ENCODE measurements at regions not wholly inside any gene's neighbourhood (a gene's known extent, or its start where the extent isn't known, plus 50 kb on each side); places are given as distances from the start of the nearest gene placed in this dataset.

- H2AFZ ChIP-seq (ENCODE audit: low read length), result no peak overlapping the region
Observed at GRCh38 chr1:232263452-232263851, 366.5 kb downstream of the SIPA1L2 start.

GRCh38 chr1:232262991-232263390 is 366.9 kb downstream of the SIPA1L2 start:
- no peaks in the 10 kb centered on the region for H3K9me2 ChIP-seq (replicated peaks; ENCODE audit: insufficient read depth, low read length)
- no peak overlapping the region for H3K4me3 ChIP-seq (ENCODE audit: low read length)
- no peaks in the 10 kb centered on the region for H3K27me3 ChIP-seq (ENCODE audit: low read length)
- DNase-seq, result no peak
- no peaks in the 10 kb centered on the region for H3K36me3 ChIP-seq (ENCODE audit: insufficient read depth, low read length)
- H3K9ac ChIP-seq (ENCODE audit: low read length), result no peak overlapping the region
- no peaks in the 10 kb centered on the region for H3K9me3 ChIP-seq (ENCODE audit: low read length)
- no peaks in the 10 kb centered on the region for H4K20me1 ChIP-seq (ENCODE audit: insufficient read depth, low read depth, low read length)
- H3K79me2 ChIP-seq (ENCODE audit: low read length), result no peaks in the 10 kb centered on the region
- H3K27ac ChIP-seq (ENCODE audit: low read length), result no peak overlapping the region
- H3K4me1 ChIP-seq (ENCODE audit: low read length), result no peaks in the 10 kb centered on the region
- H3K4me2 ChIP-seq (ENCODE audit: low read depth, low read length, poor library complexity, severe bottlenecking), result no peak overlapping the region
- H2AFZ ChIP-seq (ENCODE audit: low read length), result no peak overlapping the region

More at GRCh38 chr1:232263452-232263851, 366.5 kb downstream of the SIPA1L2 start:
- Histone ChIP-seq H3K9me2 (replicated peaks; ENCODE audit: insufficient read depth, low read length) (no peaks in the 10 kb centered on the region), H3K9ac (ENCODE audit: low read length) (no peak overlapping the region), H4K20me1 (ENCODE audit: insufficient read depth, low read depth, low read length) (no peaks in the 10 kb centered on the region), H3K36me3 (ENCODE audit: insufficient read depth, low read length) (no peaks in the 10 kb centered on the region), H3K4me3 (ENCODE audit: low read length) (no peak overlapping the region), H3K4me1 (ENCODE audit: low read length) (no peaks in the 10 kb centered on the region), H3K9me3 (ENCODE audit: low read length) (no peaks in the 10 kb centered on the region), H3K27me3 (ENCODE audit: low read length) (no peaks in the 10 kb centered on the region), H3K79me2 (ENCODE audit: low read length) (no peaks in the 10 kb centered on the region), H3K27ac (ENCODE audit: low read length) (no peak overlapping the region), H3K4me2 (ENCODE audit: low read depth, low read length, poor library complexity, severe bottlenecking) (no peak overlapping the region)
- no peak for DNase-seq

GRCh38 chr1:232260861-232261260 is 369.1 kb downstream of the SIPA1L2 start:
- Histone ChIP-seq H3K4me3 (ENCODE audit: low read length) (no peak overlapping the region), H3K27me3 (ENCODE audit: low read length) (no peaks in the 10 kb centered on the region), H3K9me2 (replicated peaks; ENCODE audit: insufficient read depth, low read length) (no peaks in the 10 kb centered on the region), H3K36me3 (ENCODE audit: insufficient read depth, low read length) (no peaks in the 10 kb centered on the region), H3K9ac (ENCODE audit: low read length) (no peak overlapping the region), H3K27ac (ENCODE audit: low read length) (no peak overlapping the region), H3K4me1 (ENCODE audit: low read length) (no peaks in the 10 kb centered on the region), H2AFZ (ENCODE audit: low read length) (no peak overlapping the region), H3K9me3 (ENCODE audit: low read length) (no peaks in the 10 kb centered on the region), H4K20me1 (ENCODE audit: insufficient read depth, low read depth, low read length) (no peaks in the 10 kb centered on the region), H3K79me2 (ENCODE audit: low read length) (no peaks in the 10 kb centered on the region), H3K4me2 (ENCODE audit: low read depth, low read length, poor library complexity, severe bottlenecking) (no peak overlapping the region)
- DNase-seq, result no peak

- Histone ChIP-seq H4K20me1 (ENCODE audit: insufficient read depth, low read depth, low read length) (no peaks in the 10 kb centered on the region), H3K4me3 (ENCODE audit: low read length) (no peak overlapping the region), H3K27me3 (ENCODE audit: low read length) (no peaks in the 10 kb centered on the region), H3K27ac (ENCODE audit: low read length) (no peak overlapping the region), H3K36me3 (ENCODE audit: insufficient read depth, low read length) (no peaks in the 10 kb centered on the region), H3K79me2 (ENCODE audit: low read length) (no peaks in the 10 kb centered on the region), H3K4me2 (ENCODE audit: low read depth, low read length, poor library complexity, severe bottlenecking) (no peak overlapping the region), H3K9ac (ENCODE audit: low read length) (no peak overlapping the region), H2AFZ (ENCODE audit: low read length) (no peak overlapping the region), H3K9me2 (replicated peaks; ENCODE audit: insufficient read depth, low read length) (no peaks in the 10 kb centered on the region), H3K9me3 (ENCODE audit: low read length) (no peaks in the 10 kb centered on the region), H3K4me1 (ENCODE audit: low read length) (no peaks in the 10 kb centered on the region)
- DNase-seq, result no peak
Observed at GRCh38 chr1:232260045-232260444, 369.9 kb downstream of the SIPA1L2 start.

GRCh38 chr1:232259333-232259732 is 370.6 kb downstream of the SIPA1L2 start:
- H4K20me1 ChIP-seq (ENCODE audit: insufficient read depth, low read depth, low read length), result no peaks in the 10 kb centered on the region
- H3K4me2 ChIP-seq (ENCODE audit: low read depth, low read length, poor library complexity, severe bottlenecking), result no peak overlapping the region
- no peaks in the 10 kb centered on the region for H3K9me2 ChIP-seq (replicated peaks; ENCODE audit: insufficient read depth, low read length)
- no peak overlapping the region for H3K9ac ChIP-seq (ENCODE audit: low read length)
- no peaks in the 10 kb centered on the region for H3K4me1 ChIP-seq (ENCODE audit: low read length)
- H3K36me3 ChIP-seq (ENCODE audit: insufficient read depth, low read length), result no peaks in the 10 kb centered on the region
- no peak for DNase-seq
- no peaks in the 10 kb centered on the region for H3K79me2 ChIP-seq (ENCODE audit: low read length)
- H3K4me3 ChIP-seq (ENCODE audit: low read length), result no peak overlapping the region
- H2AFZ ChIP-seq (ENCODE audit: low read length), result no peak overlapping the region
- H3K27me3 ChIP-seq (ENCODE audit: low read length), result no peaks in the 10 kb centered on the region
- H3K27ac ChIP-seq (ENCODE audit: low read length), result no peak overlapping the region
- no peaks in the 10 kb centered on the region for H3K9me3 ChIP-seq (ENCODE audit: low read length)

GRCh38 chr1:232252546-232253118 is 377.3 kb downstream of the SIPA1L2 start:
- H3K27me3 ChIP-seq (ENCODE audit: low read length), result no peaks in the 10 kb centered on the region
- H3K9ac ChIP-seq (ENCODE audit: low read length), result no peak overlapping the region
- H3K27ac ChIP-seq (ENCODE audit: low read length), result no peak overlapping the region
- no peaks in the 10 kb centered on the region for H3K79me2 ChIP-seq (ENCODE audit: low read length)
- no peaks in the 10 kb centered on the region for H4K20me1 ChIP-seq (ENCODE audit: insufficient read depth, low read depth, low read length)
- no peak overlapping the region for H2AFZ ChIP-seq (ENCODE audit: low read length)
- H3K9me2 ChIP-seq (replicated peaks; ENCODE audit: insufficient read depth, low read length), result no peaks in the 10 kb centered on the region
- no peaks in the 10 kb centered on the region for H3K36me3 ChIP-seq (ENCODE audit: insufficient read depth, low read length)
- H3K4me2 ChIP-seq (ENCODE audit: low read depth, low read length, poor library complexity, severe bottlenecking), result no peak overlapping the region
- no peak overlapping the region for H3K4me3 ChIP-seq (ENCODE audit: low read length)
- H3K4me1 ChIP-seq (ENCODE audit: low read length), result no peaks in the 10 kb centered on the region
- no peak for DNase-seq
- H3K9me3 ChIP-seq (ENCODE audit: low read length), result no peaks in the 10 kb centered on the region

- Histone ChIP-seq H3K4me1 (ENCODE audit: low read length) (no peaks in the 10 kb centered on the region), H3K36me3 (ENCODE audit: insufficient read depth, low read length) (no peaks in the 10 kb centered on the region), H3K9me2 (replicated peaks; ENCODE audit: insufficient read depth, low read length) (no peaks in the 10 kb centered on the region), H3K27me3 (ENCODE audit: low read length) (no peaks in the 10 kb centered on the region), H3K4me3 (ENCODE audit: low read length) (no peak overlapping the region), H3K27ac (ENCODE audit: low read length) (no peak overlapping the region), H3K79me2 (ENCODE audit: low read length) (no peaks in the 10 kb centered on the region), H4K20me1 (ENCODE audit: insufficient read depth, low read depth, low read length) (no peaks in the 10 kb centered on the region), H3K4me2 (ENCODE audit: low read depth, low read length, poor library complexity, severe bottlenecking) (no peak overlapping the region), H2AFZ (ENCODE audit: low read length) (no peak overlapping the region), H3K9me3 (ENCODE audit: low read length) (no peaks in the 10 kb centered on the region), H3K9ac (ENCODE audit: low read length) (no peak overlapping the region)
- DNase-seq, result no peak
Observed at GRCh38 chr1:232250838-232251237, 379.1 kb downstream of the SIPA1L2 start.

GRCh38 chr1:232249861-232250777 is 379.8 kb downstream of the SIPA1L2 start:
- Histone ChIP-seq H3K4me1 (ENCODE audit: low read length) (no peaks in the 10 kb centered on the region), H3K9me3 (ENCODE audit: low read length) (no peaks in the 10 kb centered on the region), H3K9ac (ENCODE audit: low read length) (no peak overlapping the region), H3K4me2 (ENCODE audit: low read depth, low read length, poor library complexity, severe bottlenecking) (no peak overlapping the region), H3K79me2 (ENCODE audit: low read length) (no peaks in the 10 kb centered on the region), H4K20me1 (ENCODE audit: insufficient read depth, low read depth, low read length) (no peaks in the 10 kb centered on the region), H3K4me3 (ENCODE audit: low read length) (no peak overlapping the region), H3K27ac (ENCODE audit: low read length) (no peak overlapping the region), H2AFZ (ENCODE audit: low read length) (no peak overlapping the region), H3K27me3 (ENCODE audit: low read length) (no peaks in the 10 kb centered on the region), H3K9me2 (replicated peaks; ENCODE audit: insufficient read depth, low read length) (no peaks in the 10 kb centered on the region), H3K36me3 (ENCODE audit: insufficient read depth, low read length) (no peaks in the 10 kb centered on the region)
- no peak for DNase-seq
